Astrocyte (in vitro differentiated cells and primary cell): ENCODE measurements at regions not wholly inside any gene's neighbourhood (a gene's known extent, or its start where the extent isn't known, plus 50 kb on each side); places are given as distances from the start of the nearest gene placed in this dataset.

Source experiments
- EZH2 ChIP-seq: IDR thresholded peaks from 2 replicates; pipeline ENCODE4 v1.6.1; 2012; ENCODE audit warnings: mild to moderate bottlenecking, low read length, inconsistent platforms; ENCODE audit not compliant: insufficient read depth
- TF ChIP-seq, protein P1 (sequence below): IDR thresholded peaks from 2 replicates; pipeline ENCODE4 v1.5.1; 2011; ENCODE audit warnings: low read depth, mild to moderate bottlenecking, inconsistent platforms, low read length, moderate library complexity; ENCODE audit not compliant: insufficient read depth

DNA sequence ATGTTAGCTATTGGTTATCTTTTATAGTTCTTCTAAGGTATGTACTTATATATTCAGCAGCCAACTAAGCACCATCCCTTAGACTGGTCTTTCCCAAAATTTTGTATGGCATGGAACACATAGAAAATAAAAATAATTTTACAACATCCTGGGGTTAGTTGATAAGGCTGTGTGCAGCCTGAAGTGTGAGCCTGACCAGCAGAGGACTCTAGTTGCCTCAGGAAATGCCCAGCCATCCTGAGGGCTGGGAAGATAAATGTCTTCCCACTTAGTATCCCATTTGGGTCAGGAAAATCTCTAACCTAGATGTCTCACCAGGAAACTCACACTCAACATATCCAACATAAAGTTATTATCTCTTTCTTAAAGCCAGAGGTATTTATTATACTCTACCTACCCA is 251.4 kb upstream of the POF1B start:
- TF ChIP-seq, protein P1, sequence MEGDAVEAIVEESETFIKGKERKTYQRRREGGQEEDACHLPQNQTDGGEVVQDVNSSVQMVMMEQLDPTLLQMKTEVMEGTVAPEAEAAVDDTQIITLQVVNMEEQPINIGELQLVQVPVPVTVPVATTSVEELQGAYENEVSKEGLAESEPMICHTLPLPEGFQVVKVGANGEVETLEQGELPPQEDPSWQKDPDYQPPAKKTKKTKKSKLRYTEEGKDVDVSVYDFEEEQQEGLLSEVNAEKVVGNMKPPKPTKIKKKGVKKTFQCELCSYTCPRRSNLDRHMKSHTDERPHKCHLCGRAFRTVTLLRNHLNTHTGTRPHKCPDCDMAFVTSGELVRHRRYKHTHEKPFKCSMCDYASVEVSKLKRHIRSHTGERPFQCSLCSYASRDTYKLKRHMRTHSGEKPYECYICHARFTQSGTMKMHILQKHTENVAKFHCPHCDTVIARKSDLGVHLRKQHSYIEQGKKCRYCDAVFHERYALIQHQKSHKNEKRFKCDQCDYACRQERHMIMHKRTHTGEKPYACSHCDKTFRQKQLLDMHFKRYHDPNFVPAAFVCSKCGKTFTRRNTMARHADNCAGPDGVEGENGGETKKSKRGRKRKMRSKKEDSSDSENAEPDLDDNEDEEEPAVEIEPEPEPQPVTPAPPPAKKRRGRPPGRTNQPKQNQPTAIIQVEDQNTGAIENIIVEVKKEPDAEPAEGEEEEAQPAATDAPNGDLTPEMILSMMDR, result no peak
- no peak for TF ChIP-seq EZH2
